Endodermal cell (in vitro differentiated cells): ENCODE measurements at regions not wholly inside any gene's neighbourhood (a gene's known extent, or its start where the extent isn't known, plus 50 kb on each side); places are given as distances from the start of the nearest gene placed in this dataset.
"Not testable (repeated sequence)": the region's sequence is repeated elsewhere in the genome, so short reads cannot be mapped to it uniquely, and the experiment has no call there.

Source experiments
- DNase-seq: peaks from one replicate; pipeline ENCODE4 v3.0.0-alpha.2; 2017
- H3K27ac ChIP-seq: 2 replicates; pipeline ENCODE4 v1.5.1; 2013; ENCODE audit warnings: mild to moderate bottlenecking, low read depth, low read length, moderate library complexity
- H3K27me3 ChIP-seq: 2 replicates; pipeline ENCODE4 v1.6.1; 2013; ENCODE audit warnings: mild to moderate bottlenecking, low read length, moderate library complexity; ENCODE audit not compliant: insufficient read depth, control insufficient read depth, poor library complexity, severe bottlenecking
- H3K36me3 ChIP-seq: 2 replicates; pipeline ENCODE4 v1.7.0; 2013; ENCODE audit warnings: mild to moderate bottlenecking, low read length, moderate library complexity; ENCODE audit not compliant: control insufficient read depth, insufficient read depth
- H3K4me1 ChIP-seq: one replicate; pipeline ENCODE4 v1.7.0; 2013; ENCODE audit warnings: low read length; ENCODE audit not compliant: control insufficient read depth, insufficient read depth
- H3K4me3 ChIP-seq: 2 replicates; pipeline ENCODE4 v1.5.1; 2013; ENCODE audit warnings: mild to moderate bottlenecking, low read length, moderate library complexity
- H3K9ac ChIP-seq: 2 replicates; pipeline ENCODE4 v1.6.1; 2013; ENCODE audit warnings: mild to moderate bottlenecking, low read length, moderate library complexity; ENCODE audit not compliant: poor library complexity, severe bottlenecking; ENCODE audit errors: extremely low read depth
- H3K9me3 ChIP-seq: 2 replicates; pipeline ENCODE4 v1.6.1; 2013; ENCODE audit warnings: mild to moderate bottlenecking, low read length, moderate library complexity; ENCODE audit not compliant: control insufficient read depth
- H3K27ac Mint-ChIP-seq: 2 replicates; pipeline ENCODE4 v1.8.0; 2020; ENCODE audit warnings: mixed read lengths
- H3K27me3 Mint-ChIP-seq: 2 replicates; pipeline ENCODE4 v1.8.0; 2021; ENCODE audit warnings: mild to moderate bottlenecking, mixed read lengths; ENCODE audit not compliant: insufficient read depth
- H3K36me3 Mint-ChIP-seq: 2 replicates; pipeline ENCODE4 v1.8.0; 2020; ENCODE audit warnings: low read depth, mixed read lengths
- H3K4me1 Mint-ChIP-seq: 2 replicates; pipeline ENCODE4 v1.8.0; 2020; ENCODE audit warnings: mixed read lengths
- H3K4me3 Mint-ChIP-seq: 2 replicates; pipeline ENCODE4 v1.8.0; 2020; ENCODE audit warnings: mild to moderate bottlenecking, moderate library complexity, mixed read lengths
- H3K9me3 Mint-ChIP-seq: 2 replicates; pipeline ENCODE4 v1.8.0; 2020; ENCODE audit warnings: mild to moderate bottlenecking, mixed read lengths
- CTCF ChIP-seq: fragments of 200-600 bp; sonication (generic); conservative IDR thresholded peaks from 2 replicates; pipeline ENCODE4 v1.5.0; 2021; ENCODE audit warnings: antibody characterized with exemption, mild to moderate bottlenecking
- WGBS, 2 experiments: methylation state at CpG; one replicate each; pipeline versions ENCODE4 v1.1.5 to v1.1.7; 2013; ENCODE audit warnings: missing lambda C conversion rate in 2 of 2, mixed read lengths in 1 of 2; ENCODE audit not compliant: insufficient coverage in 1 of 2, insufficient read length in 1 of 2; 5-methylcytosine and 5-hydroxymethylcytosine counted together

DNA sequence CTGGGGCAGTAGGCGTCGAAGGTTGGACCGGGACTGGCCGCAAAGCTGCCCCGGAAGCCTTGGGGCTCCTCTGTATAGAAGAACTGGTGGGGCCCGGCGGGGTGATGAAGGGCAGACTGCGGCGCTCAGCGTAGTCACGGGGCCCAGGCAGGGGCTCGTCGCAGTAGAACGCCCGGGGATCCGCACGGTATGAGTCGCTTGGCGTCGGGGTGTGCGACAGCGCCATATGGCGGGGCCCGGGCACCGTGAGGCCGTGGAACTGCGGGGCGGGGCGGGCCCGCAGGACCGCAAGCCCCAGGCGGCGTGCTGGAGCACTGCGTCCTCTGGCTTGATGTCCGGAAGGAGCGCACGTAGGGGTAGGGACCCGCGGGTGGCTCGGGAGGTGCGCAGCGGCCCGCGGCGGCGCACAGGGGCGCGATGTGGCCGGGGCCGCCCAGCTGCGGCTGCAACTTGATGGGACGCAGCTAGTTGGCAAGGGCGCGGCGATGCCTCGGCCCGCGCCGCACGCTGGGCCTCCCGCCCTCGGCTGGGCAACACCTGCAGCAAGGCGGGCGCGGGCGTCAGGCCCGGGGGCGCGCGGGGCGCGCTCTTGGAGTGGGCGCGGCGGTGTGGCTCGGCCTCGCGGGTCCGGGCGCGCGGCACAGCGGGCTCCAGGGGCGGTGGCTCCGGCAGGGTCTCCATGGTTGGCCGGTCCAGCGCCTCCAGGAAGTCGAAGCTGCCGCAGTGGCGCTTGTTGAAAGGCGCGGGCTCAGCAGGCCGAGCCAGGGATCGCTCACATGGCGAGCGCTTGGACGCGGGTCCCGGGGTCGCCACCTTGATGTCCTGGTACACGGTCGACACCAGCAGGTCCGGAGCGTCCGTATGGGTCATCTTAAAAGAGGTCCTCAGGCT is 251.4 kb downstream of the ANKRD30B start:
- DNase-seq: no peak
- H3K27me3 ChIP-seq: no peaks in the 10 kb centered on the region
- 76 to 90% methylated on average over 48 to 105 of the region's 105 CpGs for WGBS, 2 experiments
- H3K27ac Mint-ChIP-seq: no peak overlapping the region
- no peaks in the 10 kb centered on the region for H3K4me1 Mint-ChIP-seq
- H3K4me3 Mint-ChIP-seq: no peak overlapping the region
- no peaks in the 10 kb centered on the region for H3K9me3 ChIP-seq
- peaks cover 75% of the 10 kb centered on the region for H3K9me3 Mint-ChIP-seq
- H3K27ac ChIP-seq: no peak overlapping the region
- H3K36me3 Mint-ChIP-seq: no peaks in the 10 kb centered on the region
- no peaks in the 10 kb centered on the region for H3K4me1 ChIP-seq
- H3K9ac ChIP-seq: no peak overlapping the region
- no peak for TF ChIP-seq CTCF
- H3K27me3 Mint-ChIP-seq: no peaks in the 10 kb centered on the region
- H3K4me3 ChIP-seq: no peak overlapping the region
- H3K36me3 ChIP-seq: no peaks in the 10 kb centered on the region

GRCh38 chr18:15000119-15001037 is 252.4 kb downstream of the ANKRD30B start:
- H3K27ac ChIP-seq, H3K4me1 ChIP-seq, H3K27me3 Mint-ChIP-seq, DNase-seq, H3K4me3 ChIP-seq, H3K27me3 ChIP-seq, H3K4me3 Mint-ChIP-seq, H3K9ac ChIP-seq, H3K4me1 Mint-ChIP-seq, H3K36me3 Mint-ChIP-seq, H3K36me3 ChIP-seq, H3K27ac Mint-ChIP-seq, H3K9me3 ChIP-seq: not testable (repeated sequence)
- 80 to 86% methylated on average over 6 to 46 of the region's 54 CpGs for WGBS, 2 experiments
- peaks cover 72% of the 10 kb centered on the region for H3K9me3 Mint-ChIP-seq

DNA sequence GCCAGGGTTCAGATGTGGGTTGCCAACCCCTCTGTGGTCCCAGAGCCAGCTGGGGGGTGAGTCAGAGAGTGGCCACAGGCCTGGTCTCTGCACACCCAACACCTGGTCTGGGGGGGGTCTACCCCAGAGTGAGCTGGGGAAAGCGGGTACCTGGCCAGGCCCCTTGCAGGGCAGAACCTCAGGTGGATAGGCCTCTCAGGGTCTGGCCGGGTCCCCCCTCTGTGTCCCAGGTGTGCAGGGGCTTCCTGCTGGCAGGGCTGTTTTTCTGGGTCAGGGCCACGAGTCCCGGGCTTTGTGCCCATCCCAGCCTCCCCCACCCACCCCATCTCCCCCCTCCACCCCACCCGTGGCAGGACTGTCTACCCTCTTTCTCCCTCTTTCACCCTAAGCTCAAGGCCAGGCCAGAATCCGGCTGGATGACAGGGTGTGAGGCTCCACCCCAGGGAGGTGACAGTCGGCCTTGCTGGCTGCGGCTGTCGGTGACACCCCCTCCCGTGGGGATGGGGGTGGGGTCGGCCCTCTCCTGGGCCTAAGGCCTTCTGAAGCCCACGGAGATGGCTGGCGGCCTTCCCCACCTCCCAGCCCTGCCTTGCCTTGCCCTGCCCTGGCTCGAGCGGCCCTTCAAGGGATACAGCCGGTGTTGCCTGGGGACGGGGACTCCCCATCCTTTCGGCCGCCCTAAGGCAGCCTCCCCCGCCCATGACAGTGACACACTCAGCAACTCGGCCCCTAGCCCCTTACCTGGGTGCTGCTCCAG is 253.2 kb downstream of the ANKRD30B start:
- H3K9me3 ChIP-seq, H3K27me3 ChIP-seq, H3K4me1 Mint-ChIP-seq, H3K27ac Mint-ChIP-seq, H3K4me3 ChIP-seq, H3K36me3 Mint-ChIP-seq, H3K4me3 Mint-ChIP-seq, H3K9ac ChIP-seq, H3K27me3 Mint-ChIP-seq, DNase-seq, H3K27ac ChIP-seq, H3K4me1 ChIP-seq, H3K36me3 ChIP-seq: not testable (repeated sequence)
- 88 to 89% methylated on average over 12 to 18 of the region's 21 CpGs for WGBS, 2 experiments
- peaks cover 70% of the 10 kb centered on the region for H3K9me3 Mint-ChIP-seq

DNA sequence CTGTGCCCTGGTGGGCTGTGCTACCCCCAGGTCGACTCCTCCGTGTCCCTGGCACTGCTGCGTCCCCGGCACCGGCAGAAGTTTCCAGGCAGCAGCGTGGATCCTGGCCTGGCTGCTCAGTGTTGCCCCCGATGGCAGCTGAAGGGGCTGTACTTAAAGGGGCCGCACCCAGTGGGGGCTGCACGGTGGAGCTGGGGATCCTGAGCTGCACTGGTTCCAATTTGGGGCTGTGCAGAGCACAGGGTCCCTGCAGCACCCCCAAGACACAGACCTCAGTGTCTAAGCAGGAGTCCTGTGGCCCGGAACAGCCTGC is 253.8 kb downstream of the ANKRD30B start:
- H3K4me1 ChIP-seq, H3K36me3 Mint-ChIP-seq, H3K36me3 ChIP-seq, H3K4me1 Mint-ChIP-seq, H3K9ac ChIP-seq, H3K4me3 Mint-ChIP-seq, H3K4me3 ChIP-seq, H3K27me3 Mint-ChIP-seq, H3K9me3 ChIP-seq, H3K27me3 ChIP-seq, H3K27ac Mint-ChIP-seq, H3K27ac ChIP-seq, DNase-seq: not testable (repeated sequence)
- H3K9me3 Mint-ChIP-seq: peaks cover 70% of the 10 kb centered on the region
- 52 to 76% methylated on average over 7 to 10 of the region's 10 CpGs for WGBS, 2 experiments

- H3K27ac ChIP-seq, H3K4me3 Mint-ChIP-seq, H3K27me3 ChIP-seq, H3K9ac ChIP-seq, H3K36me3 ChIP-seq, H3K4me1 Mint-ChIP-seq, H3K4me1 ChIP-seq, H3K4me3 ChIP-seq, H3K27me3 Mint-ChIP-seq, H3K36me3 Mint-ChIP-seq, H3K27ac Mint-ChIP-seq, DNase-seq, H3K9me3 ChIP-seq: not testable (repeated sequence)
- 95% methylated on average over 2 of the region's 3 CpGs; no CpG with 5 or more reads in 1 of the 2 experiments for WGBS, 2 experiments
- peaks cover 72% of the 10 kb centered on the region for H3K9me3 Mint-ChIP-seq
Observed at GRCh38 chr18:15002765-15003164, 254.8 kb downstream of the ANKRD30B start.

DNA sequence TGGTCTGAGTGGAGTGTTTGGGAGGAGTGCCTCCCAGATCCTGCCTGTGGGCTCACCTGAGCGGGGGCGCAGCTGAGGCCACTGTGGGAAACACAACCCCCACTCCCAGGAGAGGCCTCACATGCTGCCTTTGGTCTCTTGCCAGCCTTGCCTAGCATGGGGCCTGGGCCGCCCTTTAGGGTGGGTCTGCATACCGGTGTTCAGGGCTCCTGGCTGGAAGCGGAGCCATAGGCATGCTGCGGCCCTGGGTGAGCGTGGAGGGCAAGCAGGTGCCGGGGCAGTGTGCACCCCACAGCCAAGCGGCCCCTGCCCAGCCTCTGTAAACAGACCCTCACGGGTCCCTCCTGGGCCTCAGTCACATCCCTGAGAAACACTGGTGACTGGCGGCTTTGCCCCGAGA is 255.3 kb downstream of the ANKRD30B start:
- not testable (repeated sequence) for H3K4me1 ChIP-seq, H3K27me3 ChIP-seq, H3K4me3 Mint-ChIP-seq, H3K36me3 ChIP-seq, H3K9me3 ChIP-seq, H3K27ac ChIP-seq, H3K36me3 Mint-ChIP-seq, H3K4me3 ChIP-seq, H3K27me3 Mint-ChIP-seq, H3K4me1 Mint-ChIP-seq, DNase-seq, H3K27ac Mint-ChIP-seq, H3K9ac ChIP-seq
- WGBS, 2 experiments: 80 to 93% methylated on average over 1 to 12 of the region's 12 CpGs
- H3K9me3 Mint-ChIP-seq: peaks cover 74% of the 10 kb centered on the region
